CD4-positive, alpha-beta T cell treated with Interleukin-6 for 4 hours (primary cell): ENCODE measurements at regions not wholly inside any gene's neighbourhood (a gene's known extent, or its start where the extent isn't known, plus 50 kb on each side); places are given as distances from the start of the nearest gene placed in this dataset.
A peak's percentile ranks its signal among the peaks of the same experiment; 100 is the strongest.
"Not testable (repeated sequence)": the region's sequence is repeated elsewhere in the genome, so short reads cannot be mapped to it uniquely, and the experiment has no call there.

ENCODE experiments used
- DNase-seq: peaks from one replicate; pipeline ENCODE4 v3.0.0-alpha.2; 2020; ENCODE audit warnings: mixed read lengths

DNA sequence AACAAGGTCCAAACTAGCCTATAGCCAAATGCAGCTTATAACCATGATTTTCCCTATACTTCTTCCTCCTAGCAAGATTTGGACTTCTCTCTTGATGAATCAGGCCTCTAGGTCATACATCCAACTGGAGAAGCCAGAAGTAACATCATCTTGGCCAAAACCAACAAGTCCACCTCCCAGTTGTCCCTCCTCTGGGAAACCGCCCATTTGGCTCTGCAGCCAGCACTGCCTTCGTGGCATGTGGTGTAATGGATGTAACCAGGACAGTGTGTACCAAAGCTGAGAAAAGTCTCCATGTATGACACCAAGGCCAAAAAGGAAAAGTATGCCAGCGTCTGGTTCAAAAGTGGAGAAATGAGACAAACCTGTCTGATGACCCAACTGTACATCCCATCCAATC, 59.3 kb upstream of the VASH1 start:
- DNase-seq = no peak

DNA sequence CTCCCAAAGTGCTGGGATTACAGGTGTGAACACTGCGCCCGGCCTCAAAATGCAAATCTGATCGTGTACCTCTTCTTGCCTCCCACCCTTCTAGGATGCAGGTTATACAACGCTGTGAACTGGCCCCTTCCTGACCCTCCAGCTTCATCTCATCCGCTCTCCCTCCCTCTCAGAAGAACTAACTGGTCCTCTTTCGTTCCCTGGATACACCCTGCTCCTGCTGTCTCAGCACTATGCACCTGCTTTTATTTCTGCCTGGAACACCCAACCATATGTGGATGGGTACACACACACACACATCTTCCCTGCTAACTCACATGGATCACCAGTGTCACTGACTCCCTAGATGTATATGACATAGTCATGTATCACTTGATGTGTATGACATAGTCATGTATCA, 56.1 kb upstream of the VASH1 start:
- DNase-seq = no peak

DNA sequence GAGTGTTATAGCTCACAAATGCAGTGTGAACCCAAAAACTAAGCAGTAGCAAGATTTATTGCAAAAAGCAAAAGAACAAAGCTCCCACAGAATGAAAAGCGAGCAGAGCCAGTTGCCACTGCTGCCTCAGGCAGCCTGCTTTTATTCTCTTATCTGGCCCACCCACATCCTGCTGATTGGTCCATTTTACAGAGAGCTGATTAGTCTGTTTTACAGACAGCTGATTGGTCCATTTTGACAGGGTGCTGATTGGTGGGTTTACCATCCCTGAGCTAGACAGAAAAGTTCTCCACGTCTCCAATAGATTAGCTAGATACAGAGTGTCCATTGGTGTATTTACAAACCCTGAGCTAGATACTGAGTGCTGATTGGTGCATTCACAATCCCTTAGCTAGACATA, 55.1 kb upstream of the VASH1 start:
- not testable (repeated sequence) for DNase-seq

DNA sequence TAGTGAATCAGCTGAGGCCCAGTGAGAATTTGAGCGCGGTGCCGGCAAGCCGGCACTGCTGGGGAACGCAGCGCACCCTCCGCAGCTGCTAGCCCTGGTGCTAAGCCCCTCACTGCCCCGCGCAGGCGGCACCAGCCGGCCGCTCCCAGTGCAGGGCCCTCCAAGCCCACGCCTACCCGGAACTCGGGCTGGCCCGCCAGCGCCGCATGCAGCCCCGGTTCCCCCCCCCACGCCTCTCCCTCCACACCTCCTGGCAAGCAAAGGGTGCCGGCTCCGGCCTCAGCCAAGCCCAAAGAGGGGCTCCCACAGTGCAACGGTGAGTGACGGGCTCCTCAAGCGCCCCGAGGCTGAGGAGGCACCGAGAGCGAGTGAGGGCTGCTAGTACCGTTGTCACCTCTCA, 54.5 kb upstream of the VASH1 start:
- no peak for DNase-seq

DNA sequence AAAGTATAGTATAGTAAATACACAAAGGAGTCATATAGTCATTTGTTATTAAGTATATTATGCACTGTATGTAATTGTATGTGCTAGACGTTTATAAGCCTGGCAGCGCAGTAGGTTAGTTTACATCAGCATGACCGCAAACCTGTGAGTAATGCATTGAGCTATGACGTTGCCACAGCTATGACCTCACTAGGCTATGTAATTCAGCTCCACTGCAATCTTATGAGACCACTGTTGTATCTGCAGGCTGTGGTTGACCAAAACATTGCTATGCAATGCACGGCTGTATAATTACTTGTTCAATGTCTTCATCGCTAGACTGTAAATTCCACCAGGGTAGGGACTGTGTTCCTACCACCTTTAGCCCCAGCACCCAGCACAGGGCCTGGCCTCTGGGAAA, 53.2 kb upstream of the VASH1 start:
- DNase-seq = no peak

DNA sequence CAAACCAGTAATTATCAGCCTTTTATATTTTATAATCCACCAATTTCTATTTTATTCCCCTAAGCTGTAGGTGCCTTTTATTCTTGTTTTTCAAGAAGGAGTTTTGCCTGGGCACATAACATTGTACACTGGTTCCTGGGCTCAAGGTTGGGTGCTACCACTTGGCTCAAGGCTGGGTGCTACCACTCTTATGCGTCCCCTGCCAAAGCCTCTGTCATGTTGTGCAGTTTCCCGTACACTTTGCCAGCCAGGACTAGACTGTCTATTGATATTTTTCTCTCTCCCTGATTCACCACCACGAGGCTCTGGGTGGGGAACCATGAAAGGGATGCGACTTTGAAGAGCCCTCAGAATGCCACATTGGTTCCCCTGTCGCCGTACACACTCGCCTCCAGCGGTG, 52.5 kb upstream of the VASH1 start:
- DNase-seq = no peak

DNA sequence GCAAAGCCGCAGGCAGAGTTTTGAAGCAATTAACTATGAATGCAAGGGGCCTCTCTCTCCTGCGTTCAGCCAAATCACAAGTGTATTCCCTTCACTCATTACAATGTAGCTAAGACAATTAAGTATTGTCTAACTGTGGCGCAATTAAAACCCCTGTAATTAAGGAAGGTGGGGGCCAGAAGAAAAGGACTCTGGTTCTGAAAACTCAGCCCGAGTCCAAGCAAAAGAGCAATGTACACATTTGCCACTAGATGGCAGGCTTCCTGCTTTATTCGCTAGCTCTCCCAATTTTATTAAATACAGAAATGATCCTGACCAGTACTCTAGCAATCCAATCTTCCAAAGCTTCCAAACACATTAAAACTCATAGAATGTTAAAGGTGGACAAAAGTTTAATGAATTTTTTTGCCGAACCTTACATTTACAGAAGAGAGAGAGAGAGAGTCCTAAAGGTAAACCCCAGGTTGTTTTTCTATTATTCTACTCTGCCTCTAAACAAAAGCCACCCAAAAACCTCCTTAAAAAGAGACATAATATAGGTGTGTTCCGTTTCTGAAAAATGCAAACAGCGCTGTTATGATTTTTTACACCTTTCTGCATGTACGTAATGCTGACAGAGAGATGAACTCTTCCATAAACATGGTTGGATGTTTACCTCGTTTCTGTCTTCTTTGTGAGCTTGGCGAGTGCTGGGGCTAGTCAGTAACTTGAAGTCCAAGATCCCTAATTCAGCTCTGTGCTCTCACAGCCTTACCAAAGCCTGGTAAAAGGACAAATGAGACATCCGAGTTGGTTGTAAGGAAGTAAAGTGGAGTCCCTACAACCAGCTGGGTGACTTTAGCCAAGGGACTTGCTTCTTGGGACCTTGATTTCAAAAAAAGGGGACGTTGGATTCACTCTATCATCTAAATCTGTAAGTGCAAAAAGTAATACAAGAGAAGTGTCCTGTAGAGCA, 50.9 kb upstream of the VASH1 start:
- peak; percentile 47 for DNase-seq
